ENCODE measurements at regions not wholly inside any gene's neighbourhood (a gene's known extent, or its start where the extent isn't known, plus 50 kb on each side); places are given as distances from the start of the nearest gene placed in this dataset.

GRCh38 chrX:122943918-122944317, 240.2 kb upstream of the GRIA3 start:
- Mint-ChIP-seq H3K27me3 (ENCODE audit: low read depth in 3 of 3) (peaks cover 0 to 3% (median 2%) of the 10 kb centered on the region in 3 donors), H3K4me3 (no peak overlapping the region), H3K36me3 (no peaks in the 10 kb centered on the region), H3K27ac (no peak overlapping the region), H3K9me3 (peaks cover 0 to 4% (median 0%) of the 10 kb centered on the region in 7 donors), H3K4me1 (no peaks in the 10 kb centered on the region)
- Histone ChIP-seq H3K27me3 (ENCODE audit: control insufficient read depth in 2 of 2, insufficient read depth in 2 of 2, low read length in 2 of 2) (no peaks in the 10 kb centered on the region), H3K79me2 (ENCODE audit: insufficient read depth, low read length) (no peaks in the 10 kb centered on the region), H2AFZ (ENCODE audit: insufficient read depth, low read depth, low read length, poor library complexity, severe bottlenecking) (no peak overlapping the region), H3K4me1 (ENCODE audit: control insufficient read depth in 1 of 2, insufficient read depth in 2 of 2, low read length in 2 of 2) (no peaks in the 10 kb centered on the region), H3K9me3 (replicated peaks in 1 of 2; ENCODE audit: control insufficient read depth in 1 of 2, insufficient read depth in 1 of 2, low read length in 2 of 2) (no peaks in the 10 kb centered on the region), H3K4me3 (replicated peaks in 1 of 3; ENCODE audit: low read depth in 2 of 3, low read length in 3 of 3) (no peak overlapping the region), H3K9ac (ENCODE audit: insufficient read depth, low read length, poor library complexity, severe bottlenecking) (no peak overlapping the region), H3K36me3 (replicated peaks in 1 of 2; ENCODE audit: control insufficient read depth in 1 of 2, insufficient read depth in 2 of 2, low read length in 2 of 2) (no peaks in the 10 kb centered on the region), H4K20me1 (ENCODE audit: insufficient read depth, low read length) (no peaks in the 10 kb centered on the region), H3K4me2 (replicated peaks; ENCODE audit: extremely low read depth, low read length, poor library complexity, severe bottlenecking) (no peak overlapping the region), H3K27ac (ENCODE audit: low read depth in 1 of 2, low read length in 2 of 2) (no peak overlapping the region)
- TF ChIP-seq, protein P1, sequence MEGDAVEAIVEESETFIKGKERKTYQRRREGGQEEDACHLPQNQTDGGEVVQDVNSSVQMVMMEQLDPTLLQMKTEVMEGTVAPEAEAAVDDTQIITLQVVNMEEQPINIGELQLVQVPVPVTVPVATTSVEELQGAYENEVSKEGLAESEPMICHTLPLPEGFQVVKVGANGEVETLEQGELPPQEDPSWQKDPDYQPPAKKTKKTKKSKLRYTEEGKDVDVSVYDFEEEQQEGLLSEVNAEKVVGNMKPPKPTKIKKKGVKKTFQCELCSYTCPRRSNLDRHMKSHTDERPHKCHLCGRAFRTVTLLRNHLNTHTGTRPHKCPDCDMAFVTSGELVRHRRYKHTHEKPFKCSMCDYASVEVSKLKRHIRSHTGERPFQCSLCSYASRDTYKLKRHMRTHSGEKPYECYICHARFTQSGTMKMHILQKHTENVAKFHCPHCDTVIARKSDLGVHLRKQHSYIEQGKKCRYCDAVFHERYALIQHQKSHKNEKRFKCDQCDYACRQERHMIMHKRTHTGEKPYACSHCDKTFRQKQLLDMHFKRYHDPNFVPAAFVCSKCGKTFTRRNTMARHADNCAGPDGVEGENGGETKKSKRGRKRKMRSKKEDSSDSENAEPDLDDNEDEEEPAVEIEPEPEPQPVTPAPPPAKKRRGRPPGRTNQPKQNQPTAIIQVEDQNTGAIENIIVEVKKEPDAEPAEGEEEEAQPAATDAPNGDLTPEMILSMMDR (IDR thresholded peaks at IDR 0.05), result no peak
- no CpG with 5 or more reads among the region's 3 CpGs for WGBS (ENCODE audit: insufficient coverage)
- DNase-seq, result no peak
- intact Hi-C loops (cut with micrococcal nuclease), result no loop called here

DNA sequence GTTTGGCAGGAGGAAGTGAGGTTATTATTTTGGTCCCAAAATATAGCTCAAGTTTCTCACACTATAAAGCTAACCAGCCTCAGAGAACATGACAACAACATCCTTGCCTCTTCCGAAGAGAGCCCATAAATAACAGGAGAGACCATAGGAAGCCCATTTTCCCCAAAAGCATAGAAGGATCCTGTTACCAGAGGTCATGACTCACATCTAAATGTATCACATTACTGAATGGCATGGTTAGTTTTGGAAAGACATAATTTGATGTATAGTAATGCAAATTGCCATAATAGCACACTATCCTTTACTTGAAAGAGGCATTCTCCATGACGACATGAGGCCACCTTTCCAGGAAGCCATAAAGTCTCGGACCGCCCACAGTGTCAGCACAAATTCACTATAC, 238.8 kb upstream of the GRIA3 start:
- H3K4me1 ChIP-seq (ENCODE audit: control insufficient read depth in 1 of 2, insufficient read depth in 2 of 2, low read length in 2 of 2), result no peaks in the 10 kb centered on the region
- peaks cover 0 to 2% (median 0%) of the 10 kb centered on the region in 3 donors for H3K27me3 Mint-ChIP-seq (ENCODE audit: low read depth in 3 of 3)
- peaks cover 0 to 1% (median 0%) of the 10 kb centered on the region in 7 donors for H3K9me3 Mint-ChIP-seq
- no peak overlapping the region for H3K9ac ChIP-seq (ENCODE audit: insufficient read depth, low read length, poor library complexity, severe bottlenecking)
- no CpG with 5 or more reads among the region's 4 CpGs for WGBS (ENCODE audit: insufficient coverage)
- H3K27ac ChIP-seq (ENCODE audit: low read depth in 1 of 2, low read length in 2 of 2), result no peak overlapping the region
- no peak overlapping the region for H3K4me3 Mint-ChIP-seq
- intact Hi-C loops (cut with micrococcal nuclease), result no loop called here
- no peak overlapping the region for H3K4me3 ChIP-seq (replicated peaks in 1 of 3; ENCODE audit: low read depth in 2 of 3, low read length in 3 of 3)
- no peak overlapping the region for H3K27ac Mint-ChIP-seq
- H3K4me1 Mint-ChIP-seq, result no peaks in the 10 kb centered on the region
- H3K79me2 ChIP-seq (ENCODE audit: insufficient read depth, low read length), result no peaks in the 10 kb centered on the region
- H2AFZ ChIP-seq (ENCODE audit: insufficient read depth, low read depth, low read length, poor library complexity, severe bottlenecking), result no peak overlapping the region
- H3K9me3 ChIP-seq (replicated peaks in 1 of 2; ENCODE audit: control insufficient read depth in 1 of 2, insufficient read depth in 1 of 2, low read length in 2 of 2), result no peaks in the 10 kb centered on the region
- no peaks in the 10 kb centered on the region for H3K36me3 Mint-ChIP-seq
- no peaks in the 10 kb centered on the region for H3K27me3 ChIP-seq (ENCODE audit: control insufficient read depth in 2 of 2, insufficient read depth in 2 of 2, low read length in 2 of 2)
- H4K20me1 ChIP-seq (ENCODE audit: insufficient read depth, low read length), result no peaks in the 10 kb centered on the region
- TF ChIP-seq, protein P1 (IDR thresholded peaks at IDR 0.05), result no peak
- DNase-seq, result no peak
- no peaks in the 10 kb centered on the region for H3K36me3 ChIP-seq (replicated peaks in 1 of 2; ENCODE audit: control insufficient read depth in 1 of 2, insufficient read depth in 2 of 2, low read length in 2 of 2)
- H3K4me2 ChIP-seq (replicated peaks; ENCODE audit: extremely low read depth, low read length, poor library complexity, severe bottlenecking), result no peak overlapping the region

Data from CD14-positive monocyte (primary cell).